IMR-90 (cell line): ENCODE measurements at regions not wholly inside any gene's neighbourhood (a gene's known extent, or its start where the extent isn't known, plus 50 kb on each side); places are given as distances from the start of the nearest gene placed in this dataset.
A peak's percentile ranks its signal among the peaks of the same experiment; 100 is the strongest.

ENCODE experiments used
- ATAC-seq: fragments of 200-7000 bp; cut with Tn5 transposase; 2 replicates; pipeline ENCODE4 v1.9.1; 2020; ENCODE audit warnings: low read depth, mild to moderate bottlenecking, moderate library complexity
- BruUV-seq: library from RNA; stranded (reverse); fragments of 400-500 nt; replicated peaks from 2 replicates; lab custom pipeline; 2021; lab: Mats Ljungman, UMichigan
- CTCF ChIA-PET: fragments of 300-600 bp; formaldehyde crosslinking; extraction: SDS; loops from one replicate; lab custom pipeline; 2021; ENCODE audit warnings: antibody characterized with exemption; lab: Yijun Ruan, JAX
- POLR2A ChIA-PET: fragments of 300-600 bp; sonication (Branson Sonifier 250); formaldehyde crosslinking; loops from one replicate; lab custom pipeline; 2022; ENCODE audit warnings: antibody characterized with exemption; ENCODE audit not compliant: unreplicated experiment; lab: Charles Lee
- DNase-seq: peaks from one replicate; pipeline ENCODE4 v3.0.0; 2013
- H2AFZ ChIP-seq: replicated peaks from 2 replicates; pipeline ENCODE3; 2013; ENCODE audit warnings: low read length, mild to moderate bottlenecking; ENCODE audit not compliant: poor library complexity
- H2AK5ac ChIP-seq: 2 replicates; pipeline ENCODE4 v1.6.1; 2013; ENCODE audit warnings: low read depth, low read length, inconsistent platforms
- H2AK9ac ChIP-seq: replicated peaks from 2 replicates; pipeline ENCODE3; 2013; ENCODE audit warnings: mild to moderate bottlenecking, low read depth, low read length, moderate library complexity; ENCODE audit not compliant: poor library complexity
- H2BK120ac ChIP-seq: 2 replicates; pipeline ENCODE4 v1.6.1; 2013; ENCODE audit warnings: low read depth, low read length, inconsistent platforms
- H2BK15ac ChIP-seq: 3 replicates; pipeline ENCODE4 v1.6.1; 2013; ENCODE audit warnings: low read depth, low read length, inconsistent platforms
- H2BK20ac ChIP-seq: 2 replicates; pipeline ENCODE4 v1.6.1; 2013; ENCODE audit warnings: low read depth, mild to moderate bottlenecking, inconsistent platforms, low read length, moderate library complexity
- H2BK5ac ChIP-seq: 2 replicates; pipeline ENCODE4 v1.6.1; 2013; ENCODE audit warnings: mild to moderate bottlenecking, low read depth, low read length, inconsistent platforms; ENCODE audit not compliant: poor library complexity, severe bottlenecking
- H3K14ac ChIP-seq: replicated peaks from 2 replicates; pipeline ENCODE4 v1.6.1; 2013; ENCODE audit warnings: low read depth, low read length, inconsistent platforms
- H3K18ac ChIP-seq: 2 replicates; pipeline ENCODE4 v1.6.1; 2013; ENCODE audit warnings: low read depth, low read length, control low read depth
- H3K23ac ChIP-seq: 2 replicates; pipeline ENCODE4 v1.6.1; 2013; ENCODE audit warnings: low read depth, low read length, inconsistent platforms
- H3K27ac ChIP-seq: 2 replicates; pipeline ENCODE4 v1.5.1; 2013; ENCODE audit warnings: mild to moderate bottlenecking, control low read depth, low read length; ENCODE audit not compliant: insufficient read depth
- H3K27me3 ChIP-seq: 2 replicates; pipeline ENCODE4 v1.6.1; 2013; ENCODE audit warnings: low read length; ENCODE audit not compliant: control insufficient read depth, insufficient read depth
- H3K36me3 ChIP-seq: 2 replicates; pipeline ENCODE4 v1.6.1; 2013; ENCODE audit warnings: low read length, mixed read lengths; ENCODE audit not compliant: control insufficient read depth, insufficient read depth
- H3K4ac ChIP-seq: 2 replicates; pipeline ENCODE4 v1.6.1; 2013; ENCODE audit warnings: low read depth, low read length, inconsistent platforms
- H3K4me1 ChIP-seq: 2 replicates; pipeline ENCODE4 v1.6.1; 2013; ENCODE audit warnings: low read length, mixed read lengths; ENCODE audit not compliant: control insufficient read depth, insufficient read depth
- H3K4me2 ChIP-seq: 2 replicates; pipeline ENCODE4 v1.6.1; 2013; ENCODE audit warnings: low read depth, mild to moderate bottlenecking, control low read depth, low read length, moderate library complexity
- H3K4me3 ChIP-seq: 2 replicates; pipeline ENCODE4 v1.5.1; 2013; ENCODE audit warnings: low read depth, mild to moderate bottlenecking, control low read depth, low read length, moderate library complexity; ENCODE audit not compliant: insufficient read depth
- H3K56ac ChIP-seq: 2 replicates; pipeline ENCODE4 v1.6.1; 2013; ENCODE audit warnings: low read length, inconsistent platforms; ENCODE audit not compliant: insufficient read depth; ENCODE audit errors: extremely low read depth
- H3K79me1 ChIP-seq, 2 experiments: 2 replicates each; pipeline ENCODE4 v1.6.1; 2013; ENCODE audit warnings: low read length in 2 of 2, inconsistent platforms in 1 of 2, low read depth in 1 of 2
- H3K9ac ChIP-seq: 2 replicates; pipeline ENCODE4 v1.6.1; 2013; ENCODE audit warnings: low read depth, low read length, control low read depth
- H3K9me1 ChIP-seq: 2 replicates; pipeline ENCODE4 v1.6.1; 2013; ENCODE audit warnings: low read length, inconsistent platforms; ENCODE audit not compliant: insufficient read depth
- H3K9me3 ChIP-seq: 2 replicates; pipeline ENCODE4 v1.6.1; 2013; ENCODE audit warnings: low read length; ENCODE audit not compliant: control insufficient read depth, insufficient read depth
- H4K20me1 ChIP-seq: 2 replicates; pipeline ENCODE4 v1.6.1; 2013; ENCODE audit warnings: low read length, inconsistent platforms; ENCODE audit not compliant: insufficient read depth
- H4K5ac ChIP-seq: 2 replicates; pipeline ENCODE4 v1.6.1; 2013; ENCODE audit warnings: mild to moderate bottlenecking, low read depth, low read length, control low read depth
- H4K8ac ChIP-seq, 2 experiments: 2 replicates each; pipeline ENCODE4 v1.6.1; 2013; ENCODE audit warnings: low read depth in 2 of 2, low read length in 2 of 2, control low read depth in 1 of 2, inconsistent platforms in 1 of 2
- H4K91ac ChIP-seq: 2 replicates; pipeline ENCODE4 v1.6.1; 2013; ENCODE audit warnings: low read depth, low read length, inconsistent platforms; ENCODE audit not compliant: insufficient read depth
- BHLHE40 ChIP-seq: fragments of 150-350 bp; IDR thresholded peaks from 2 replicates; pipeline ENCODE4 v1.6.1; 2016; ENCODE audit warnings: mild to moderate bottlenecking, low read depth, low read length
- CEBPB ChIP-seq: IDR thresholded peaks from 2 replicates; pipeline ENCODE4 v1.6.1; 2012; ENCODE audit warnings: low read depth, low read length, improper control_type of control experiment
- WGBS, 2 experiments: methylation state at CpG; one replicate each; pipeline versions ENCODE4 v1.1.5 to v1.1.7; 2013; ENCODE audit warnings: missing lambda C conversion rate in 2 of 2; ENCODE audit not compliant: insufficient read length in 1 of 2; ENCODE audit errors: extremely low coverage in 2 of 2; 5-methylcytosine and 5-hydroxymethylcytosine counted together
- dilution Hi-C: fragments of 300-500 bp; cut with HindIII; formaldehyde crosslinking; loops from one replicate; pipeline ENCODE4 v1.14.3; 2018; ENCODE audit warnings: low sequenced_read_pairs; ENCODE audit not compliant: unreplicated experiment
- in situ Hi-C: fragments of 300-500 bp; cut with MboI; formaldehyde crosslinking; loops from 3 replicates; pipeline ENCODE4 v1.14.3; 2019; ENCODE audit warnings: low sequenced_read_pairs, inconsistent platforms, mixed read lengths
- intact Hi-C: fragments of 100-400 bp; cut with micrococcal nuclease; formaldehyde crosslinking; loops from 2 replicates; pipeline ENCODE4 v1.10.0; 2022

DNA sequence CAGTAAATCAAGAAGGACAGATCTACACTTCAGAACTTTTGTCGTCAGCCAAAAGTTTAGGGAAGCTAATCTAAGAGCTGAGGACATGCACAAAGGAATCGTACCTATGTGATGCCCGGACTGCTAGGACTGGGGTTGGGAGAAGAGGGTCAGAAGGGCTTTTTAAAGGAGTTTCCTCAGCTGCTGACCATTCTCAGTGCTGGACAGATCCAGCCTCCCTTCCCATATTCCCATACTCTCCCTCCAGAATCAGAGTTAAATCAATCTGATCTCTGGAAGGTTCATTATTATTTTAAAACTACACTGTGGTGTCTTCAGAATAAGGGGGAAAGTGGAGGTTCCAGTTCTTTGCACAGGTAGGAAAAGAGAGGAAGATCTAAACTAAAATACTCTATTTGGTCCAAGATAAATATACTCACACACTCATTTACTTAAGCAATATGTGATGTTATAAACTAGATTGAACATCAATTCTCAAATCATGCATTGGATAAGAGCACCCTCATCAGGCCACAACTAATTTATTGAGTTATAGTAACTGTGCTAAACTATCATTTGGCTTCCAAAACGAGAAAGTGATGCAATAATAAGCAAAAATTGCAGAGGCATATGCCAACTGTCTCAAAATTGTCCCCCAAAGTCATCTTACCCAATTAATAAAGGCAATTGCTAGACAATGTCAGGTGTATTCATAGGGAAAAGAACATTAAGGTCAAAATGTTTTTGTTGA is 124.7 kb downstream of the HNRNPD start:
- no peaks in the 10 kb centered on the region for H3K79me1 ChIP-seq
- no peak overlapping the region for H2BK5ac ChIP-seq
- no peak overlapping the region for H2BK20ac ChIP-seq
- no peaks in the 10 kb centered on the region for H3K36me3 ChIP-seq
- no peaks in the 10 kb centered on the region for H4K20me1 ChIP-seq
- ATAC-seq (no peak), DNase-seq (no peak)
- no peak overlapping the region for H4K8ac ChIP-seq
- no peak overlapping the region for H3K18ac ChIP-seq
- ChIA-PET POLR2A (no interaction called here), CTCF (no interaction called here)
- no peaks in the 10 kb centered on the region for H3K9me1 ChIP-seq
- H4K5ac ChIP-seq: no peak overlapping the region
- H3K56ac ChIP-seq: no peak overlapping the region
- H3K14ac ChIP-seq: no peak overlapping the region
- H3K4me3 ChIP-seq: no peak overlapping the region
- H3K4ac ChIP-seq: no peak overlapping the region
- H4K91ac ChIP-seq: no peak overlapping the region
- no peak overlapping the region for H3K4me2 ChIP-seq
- TF ChIP-seq BHLHE40 (no peak), CEBPB (peak; percentile 48)
- no TSS peak for BruUV-seq
- no peak overlapping the region for H2AK5ac ChIP-seq
- H3K27ac ChIP-seq: no peak overlapping the region
- H3K4me1 ChIP-seq: no peaks in the 10 kb centered on the region
- no peak overlapping the region for H2BK120ac ChIP-seq
- H2AFZ ChIP-seq: no peak overlapping the region
- intact Hi-C loops (no loop called here), in situ Hi-C loops (no loop called here), dilution Hi-C loops (no loop called here)
- no peak overlapping the region for H3K9ac ChIP-seq
- no peaks in the 10 kb centered on the region for H3K27me3 ChIP-seq
- no peak overlapping the region for H2AK9ac ChIP-seq
- H3K9me3 ChIP-seq: no peaks in the 10 kb centered on the region
- no peak overlapping the region for H2BK15ac ChIP-seq
- H3K23ac ChIP-seq: no peak overlapping the region
- no CpG with 5 or more reads among the region's 4 CpGs for WGBS, 2 experiments
